ENCODE measurements at regions not wholly inside any gene's neighbourhood (a gene's known extent, or its start where the extent isn't known, plus 50 kb on each side); places are given as distances from the start of the nearest gene placed in this dataset.

- Histone ChIP-seq H3K36me3 (ENCODE audit: low read depth) (no peaks in the 10 kb centered on the region), H3K4me2 (no peak overlapping the region), H3K9me3 (ENCODE audit: insufficient read depth, low read depth) (no peaks in the 10 kb centered on the region), H3K79me2 (ENCODE audit: low read depth) (no peaks in the 10 kb centered on the region), H3K27me3 (ENCODE audit: insufficient read depth, low read depth) (no peaks in the 10 kb centered on the region), H3F3A (ENCODE audit: insufficient read depth, low read depth) (no peaks in the 10 kb centered on the region), H4K20me1 (ENCODE audit: insufficient read depth) (no peaks in the 10 kb centered on the region), H3K27ac (no peak overlapping the region), H2AFZ (no peak overlapping the region), H3K4me3 (no peak overlapping the region), H3K4me1 (replicated peaks; ENCODE audit: insufficient read depth) (no peaks in the 10 kb centered on the region), H3K9me2 (ENCODE audit: insufficient read depth) (no peaks in the 10 kb centered on the region)
- no TSS peak for BruUV-seq (replicated peaks)
- POLR2A ChIA-PET (ENCODE audit: unreplicated experiment) = no interaction called here
- CTCF ChIA-PET = no interaction called here
- no peak for DNase-seq
- intact Hi-C loops (cut with micrococcal nuclease; ENCODE audit: unreplicated experiment) = no loop called here
- TF ChIP-seq CTCF (conservative IDR thresholded peaks at IDR 0.05) (no peak), EZH2 (IDR thresholded peaks at IDR 0.05; ENCODE audit: low read depth) (no peak)
Observed at GRCh38 chr12:61452076-61452475, 808.1 kb upstream of the USP15 start.

- no peak for TF ChIP-seq CTCF (conservative IDR thresholded peaks at IDR 0.05)
- no peak for TF ChIP-seq EZH2 (IDR thresholded peaks at IDR 0.05; ENCODE audit: low read depth)
- intact Hi-C loops (cut with micrococcal nuclease; ENCODE audit: unreplicated experiment) = loop anchor here (5.0 kb wide), 1 partner anchor 545 kb away; no protein-coding TSS in a partner anchor
- no peak overlapping the region; the same call in 1 of the 2 replicates for H2AFZ ChIP-seq
- H3K27me3 ChIP-seq (ENCODE audit: insufficient read depth, low read depth) = no peaks in the 10 kb centered on the region
- H3K36me3 ChIP-seq (ENCODE audit: low read depth) = no peaks in the 10 kb centered on the region
- BruUV-seq (replicated peaks) = no TSS peak
- no peak overlapping the region for H3K4me2 ChIP-seq
- ChIA-PET POLR2A (ENCODE audit: unreplicated experiment) (no interaction called here), CTCF (no interaction called here)
- H3F3A ChIP-seq (ENCODE audit: insufficient read depth, low read depth) = no peaks in the 10 kb centered on the region
- no peak for DNase-seq
- H3K9me3 ChIP-seq (ENCODE audit: insufficient read depth, low read depth) = no peaks in the 10 kb centered on the region
- H3K4me1 ChIP-seq (replicated peaks; ENCODE audit: insufficient read depth) = no peaks in the 10 kb centered on the region
- no peaks in the 10 kb centered on the region for H4K20me1 ChIP-seq (ENCODE audit: insufficient read depth)
- H3K79me2 ChIP-seq (ENCODE audit: low read depth) = no peaks in the 10 kb centered on the region
- H3K27ac ChIP-seq = no peak overlapping the region
- H3K4me3 ChIP-seq = no peak overlapping the region
- no peaks in the 10 kb centered on the region for H3K9me2 ChIP-seq (ENCODE audit: insufficient read depth)
Observed at GRCh38 chr12:61487728-61488127, 772.5 kb upstream of the USP15 start.

DNA sequence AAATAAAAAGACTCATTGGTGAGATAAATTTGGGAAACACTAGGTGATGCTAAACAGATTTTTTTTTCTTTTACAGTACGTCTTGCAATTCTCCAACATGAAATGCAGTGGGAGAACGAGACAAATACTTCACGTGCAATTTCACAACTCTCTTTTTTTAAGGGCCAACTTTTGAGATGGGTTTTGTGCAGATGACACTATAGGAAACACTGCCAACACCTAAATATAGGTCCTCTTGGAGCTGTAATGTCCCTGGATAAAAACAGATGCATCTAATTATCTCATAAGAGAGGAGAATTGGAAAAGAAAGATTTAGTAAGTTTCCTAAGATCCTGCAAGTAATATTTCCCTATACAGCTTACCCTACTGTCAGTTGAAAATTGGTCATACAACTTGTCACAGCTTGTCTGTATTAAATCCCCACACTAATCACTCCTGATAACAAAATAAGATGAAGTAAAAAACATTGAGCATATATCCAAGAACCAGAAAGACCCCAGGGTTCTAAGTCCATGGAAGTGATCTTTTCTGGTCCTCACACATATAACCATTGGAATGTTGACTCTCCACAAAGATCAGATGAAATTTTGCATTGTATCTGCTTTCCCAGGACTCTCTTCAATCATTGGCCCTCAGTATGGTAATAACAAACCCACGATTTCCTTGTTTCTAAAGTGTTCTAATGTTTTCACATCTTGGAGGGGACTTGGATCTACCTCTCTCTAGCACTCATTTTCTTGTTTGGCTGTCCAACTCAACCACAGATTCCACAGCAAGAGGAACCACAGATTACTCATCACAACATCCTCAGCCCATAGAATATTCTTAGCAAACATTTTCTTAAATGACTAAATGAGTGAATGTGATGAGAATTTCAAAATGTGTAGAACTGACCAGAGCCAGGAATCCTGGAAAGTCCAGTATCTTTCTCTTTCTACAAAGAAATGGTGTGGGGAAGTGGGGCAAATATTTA, 769.4 kb upstream of the USP15 start:
- Histone ChIP-seq H3K79me2 (ENCODE audit: low read depth) (no peaks in the 10 kb centered on the region), H3K4me2 (no peak overlapping the region), H3K27ac (no peak overlapping the region), H2AFZ (no peak overlapping the region), H3K9me2 (ENCODE audit: insufficient read depth) (no peaks in the 10 kb centered on the region), H3K4me3 (no peak overlapping the region), H3K9me3 (ENCODE audit: insufficient read depth, low read depth) (no peaks in the 10 kb centered on the region), H3F3A (ENCODE audit: insufficient read depth, low read depth) (no peaks in the 10 kb centered on the region), H3K4me1 (replicated peaks; ENCODE audit: insufficient read depth) (no peaks in the 10 kb centered on the region), H3K36me3 (ENCODE audit: low read depth) (no peaks in the 10 kb centered on the region), H4K20me1 (ENCODE audit: insufficient read depth) (no peaks in the 10 kb centered on the region), H3K27me3 (ENCODE audit: insufficient read depth, low read depth) (no peaks in the 10 kb centered on the region)
- no TSS peak for BruUV-seq (replicated peaks)
- DNase-seq = no peak
- ChIA-PET POLR2A (ENCODE audit: unreplicated experiment) (no interaction called here), CTCF (no interaction called here)
- intact Hi-C loops (cut with micrococcal nuclease; ENCODE audit: unreplicated experiment) = no loop called here
- TF ChIP-seq EZH2 (IDR thresholded peaks at IDR 0.05; ENCODE audit: low read depth) (no peak), CTCF (conservative IDR thresholded peaks at IDR 0.05) (no peak)
